Suprapubic skin (tissue), 4 donors: ENCODE measurements at regions not wholly inside any gene's neighbourhood (a gene's known extent, or its start where the extent isn't known, plus 50 kb on each side); places are given as distances from the start of the nearest gene placed in this dataset.

Experiments
- DNase-seq, 2 donors: peaks; one replicate each; pipeline ENCODE4 v3.0.0-alpha.2; 2019; ENCODE audit warnings: low spot score in 2 of 2
- H3K27ac ChIP-seq: fragments of 200-600 bp; sonication (generic); one replicate; pipeline ENCODE4 v1.5.1; 2019
- H3K27me3 ChIP-seq: fragments of 200-600 bp; sonication (generic); one replicate; pipeline ENCODE4 v1.5.1; 2019
- H3K36me3 ChIP-seq: fragments of 200-600 bp; sonication (generic); one replicate; pipeline ENCODE4 v1.5.1; 2019
- H3K4me1 ChIP-seq: fragments of 200-600 bp; sonication (generic); one replicate; pipeline ENCODE4 v1.5.1; 2019
- H3K4me3 ChIP-seq: fragments of 200-600 bp; sonication (generic); one replicate; pipeline ENCODE4 v1.5.1; 2019; ENCODE audit warnings: mild to moderate bottlenecking
- H3K9me3 ChIP-seq: fragments of 200-600 bp; sonication (generic); one replicate; pipeline ENCODE4 v1.5.1; 2019
- CTCF ChIP-seq, 2 donors: fragments of 200-600 bp in 1 of 2; fragments of 450-650 bp in 1 of 2; sonication (generic) in 1 of 2; IDR thresholded peaks; one replicate each; pipeline ENCODE4 v1.5.1; 2016 to 2019; ENCODE audit warnings: antibody characterized with exemption in 2 of 2, mild to moderate bottlenecking in 1 of 2, moderate library complexity in 1 of 2
- EP300 ChIP-seq: sonication (generic); formaldehyde crosslinking; IDR thresholded peaks from one replicate; pipeline ENCODE4 v1.6.1; 2017; ENCODE audit warnings: antibody characterized with exemption
- POLR2A ChIP-seq, 2 donors: fragments of 450-650 bp; IDR thresholded peaks; one replicate each; pipeline ENCODE4 v1.6.1; 2017; ENCODE audit warnings: antibody characterized with exemption in 2 of 2, mild to moderate bottlenecking in 2 of 2, moderate library complexity in 2 of 2
- POLR2AphosphoS5 ChIP-seq, 3 donors: sonication (generic); formaldehyde crosslinking; IDR thresholded peaks; one replicate each; pipeline ENCODE4 v1.6.1; 2017; ENCODE audit warnings: antibody characterized with exemption in 3 of 3
- WGBS: methylation state at CpG from one replicate; pipeline ENCODE4 v1.1.5; 2018; 5-methylcytosine and 5-hydroxymethylcytosine counted together

DNA sequence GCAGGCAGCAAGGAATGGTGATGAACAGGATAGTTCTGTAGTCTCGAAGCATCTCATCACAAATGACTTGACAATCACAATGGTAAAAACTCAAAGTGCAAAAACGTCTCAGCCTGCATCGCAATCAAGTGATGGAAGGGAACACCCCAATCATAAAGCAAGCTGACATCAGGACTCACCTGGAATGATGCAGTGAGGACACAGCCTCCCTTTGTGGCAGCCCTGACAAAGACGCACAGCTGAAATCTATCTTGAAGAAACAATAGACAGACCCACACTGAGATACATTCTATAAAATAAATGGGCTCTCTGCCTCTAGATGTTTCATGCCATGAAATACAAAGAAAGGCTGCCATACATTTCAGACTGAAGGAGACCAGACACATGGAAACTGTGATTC lies 748.0 kb upstream of the IGFBP3 start:
- no peaks in the 10 kb centered on the region for H3K36me3 ChIP-seq
- no peak for TF ChIP-seq EP300
- no peak for TF ChIP-seq CTCF (IDR thresholded peaks at IDR 0.05)
- no peak for TF ChIP-seq POLR2AphosphoS5 (IDR thresholded peaks at IDR 0.05)
- no peak for TF ChIP-seq POLR2A (IDR thresholded peaks at IDR 0.05)
- WGBS, result 88% methylated on average over 4 of the region's 4 CpGs
- no peaks in the 10 kb centered on the region for H3K4me1 ChIP-seq
- no peaks in the 10 kb centered on the region for H3K27me3 ChIP-seq
- peaks cover 6% of the 10 kb centered on the region for H3K9me3 ChIP-seq
- DNase-seq, result no peak
- H3K27ac ChIP-seq, result no peak overlapping the region
- H3K4me3 ChIP-seq, result no peak overlapping the region

DNA sequence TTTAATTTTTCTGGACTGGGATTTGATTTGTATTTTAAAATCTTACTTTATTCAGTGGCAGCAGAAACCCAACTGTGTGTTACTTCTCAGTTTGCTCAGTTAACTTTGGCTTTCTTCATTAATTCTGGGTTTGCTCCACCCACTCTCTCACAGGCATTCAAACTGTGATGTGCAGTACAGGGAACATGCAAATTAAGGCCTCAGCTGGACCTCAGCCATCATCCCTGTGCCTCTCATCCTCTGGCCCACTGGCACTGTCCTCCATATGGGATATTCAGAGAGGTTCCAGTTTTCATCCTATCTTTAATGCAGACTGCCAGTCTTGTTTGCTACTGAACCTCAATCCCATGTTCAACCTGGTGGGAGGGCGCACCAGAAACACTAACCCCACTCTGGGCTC lies 743.4 kb upstream of the IGFBP3 start:
- DNase-seq, result no peak
- Histone ChIP-seq H3K27me3 (no peaks in the 10 kb centered on the region), H3K9me3 (peaks cover 6% of the 10 kb centered on the region), H3K36me3 (no peaks in the 10 kb centered on the region), H3K4me1 (peaks cover 3% of the 10 kb centered on the region), H3K27ac (no peak overlapping the region), H3K4me3 (no peak overlapping the region)
- WGBS, result 100% methylated on average over 1 of the region's 1 CpG
- TF ChIP-seq POLR2A (IDR thresholded peaks at IDR 0.05) (no peak), EP300 (no peak), CTCF (IDR thresholded peaks at IDR 0.05) (no peak), POLR2AphosphoS5 (IDR thresholded peaks at IDR 0.05) (no peak)

- H3K36me3 ChIP-seq, result no peaks in the 10 kb centered on the region
- WGBS, result 64% methylated on average over 3 of the region's 3 CpGs
- H3K9me3 ChIP-seq, result peaks cover 6% of the 10 kb centered on the region
- H3K27me3 ChIP-seq, result no peaks in the 10 kb centered on the region
- TF ChIP-seq POLR2A (IDR thresholded peaks at IDR 0.05) (no peak), CTCF (IDR thresholded peaks at IDR 0.05) (no peak), POLR2AphosphoS5 (IDR thresholded peaks at IDR 0.05) (no peak), EP300 (no peak)
- DNase-seq, result no peak
- H3K4me1 ChIP-seq, result peaks cover 3% of the 10 kb centered on the region
- no peak overlapping the region for H3K27ac ChIP-seq
- no peak overlapping the region for H3K4me3 ChIP-seq
These were observed 742.0 kb upstream of the IGFBP3 start for GRCh38 chr7:46663025-46663424.

DNA sequence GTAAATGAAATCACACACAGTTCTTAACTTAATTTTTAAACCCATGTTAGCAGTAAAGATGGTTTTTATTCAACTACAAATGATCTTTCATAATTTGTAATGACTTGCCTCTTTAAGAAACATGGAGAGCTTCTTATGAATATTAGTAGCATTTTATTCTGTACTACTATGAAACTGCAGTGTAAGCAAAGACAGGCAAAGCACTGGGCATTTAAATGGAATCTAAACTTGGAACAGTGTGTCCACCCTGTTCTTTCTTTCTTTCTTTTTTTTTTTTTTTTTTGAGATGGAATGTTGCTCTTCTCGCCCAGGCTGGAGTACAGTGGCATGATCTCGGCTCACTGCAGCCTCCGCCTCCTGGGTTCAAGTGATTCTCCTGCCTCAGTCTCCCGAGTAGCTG lies 740.4 kb upstream of the IGFBP3 start:
- Histone ChIP-seq H3K9me3 (peaks cover 3% of the 10 kb centered on the region), H3K27ac (no peak overlapping the region), H3K36me3 (no peaks in the 10 kb centered on the region), H3K4me3 (no peak overlapping the region), H3K27me3 (no peaks in the 10 kb centered on the region), H3K4me1 (peaks cover 3% of the 10 kb centered on the region)
- no peak for DNase-seq
- WGBS, result 62% methylated on average over 4 of the region's 4 CpGs
- no peak for TF ChIP-seq POLR2A (IDR thresholded peaks at IDR 0.05)
- no peak for TF ChIP-seq CTCF (IDR thresholded peaks at IDR 0.05)
- no peak for TF ChIP-seq POLR2AphosphoS5 (IDR thresholded peaks at IDR 0.05)
- no peak for TF ChIP-seq EP300

DNA sequence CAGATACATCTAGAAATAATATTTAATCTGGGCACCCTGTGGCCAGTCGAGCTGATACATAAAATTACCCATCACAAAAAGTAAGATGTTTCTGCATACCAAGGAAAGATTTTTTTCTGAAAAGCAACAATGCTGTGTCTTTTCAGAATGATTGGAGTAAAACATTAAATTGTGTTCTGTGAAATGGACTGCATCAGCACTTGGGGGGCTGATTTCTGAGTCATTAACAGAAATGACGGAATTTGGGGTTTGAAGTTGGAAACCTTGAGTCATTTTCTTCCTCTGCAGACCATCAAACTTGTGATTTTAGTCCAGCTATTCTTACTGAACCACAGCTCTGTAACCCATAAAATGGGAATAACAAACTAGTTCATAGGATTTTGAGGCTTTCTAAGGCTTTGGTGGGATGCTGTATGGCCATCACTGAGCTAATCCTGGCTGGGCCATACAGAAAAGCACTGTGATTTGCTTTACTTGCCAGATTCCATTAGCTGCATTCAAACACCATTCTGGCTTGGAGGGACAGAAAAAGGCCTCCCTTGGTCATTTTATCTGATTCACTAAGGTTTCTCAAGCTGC lies 739.4 kb upstream of the IGFBP3 start:
- H3K4me1 ChIP-seq, result peaks cover 3% of the 10 kb centered on the region
- H3K4me3 ChIP-seq, result no peak overlapping the region
- TF ChIP-seq POLR2AphosphoS5 (IDR thresholded peaks at IDR 0.05) (no peak), EP300 (no peak), POLR2A (IDR thresholded peaks at IDR 0.05) (no peak), CTCF (IDR thresholded peaks at IDR 0.05) (no peak)
- H3K36me3 ChIP-seq, result no peaks in the 10 kb centered on the region
- H3K27ac ChIP-seq, result no peak overlapping the region
- 93% methylated on average over 2 of the region's 2 CpGs for WGBS
- H3K9me3 ChIP-seq, result no peaks in the 10 kb centered on the region
- no peaks in the 10 kb centered on the region for H3K27me3 ChIP-seq
- no peak for DNase-seq
